ENCODE measurements at regions not wholly inside any gene's neighbourhood (a gene's known extent, or its start where the extent isn't known, plus 50 kb on each side); places are given as distances from the start of the nearest gene placed in this dataset.

GRCh38 chr10:20972925-20973324 lies 75.8 kb upstream of the NEBL start:
- no peak for TF ChIP-seq CTCF (IDR thresholded peaks at IDR 0.05)
- TF ChIP-seq ZFX (IDR thresholded peaks at IDR 0.05; ENCODE audit: borderline replicate concordance): no peak
